Ovary (tissue), 3 donors: ENCODE measurements at regions not wholly inside any gene's neighbourhood (a gene's known extent, or its start where the extent isn't known, plus 50 kb on each side); places are given as distances from the start of the nearest gene placed in this dataset.

Experiments used
- CTCF ChIP-seq, 3 donors: fragments of 450-650 bp in 2 of 3; fragments of 200-600 bp in 1 of 3; IDR thresholded peaks; one replicate each; pipeline versions ENCODE4 v1.5.1 to v1.8.0; 2016 to 2022; ENCODE audit warnings: antibody characterized with exemption in 3 of 3, mild to moderate bottlenecking in 1 of 3
- EP300 ChIP-seq: sonication (generic); formaldehyde crosslinking; IDR thresholded peaks from one replicate; pipeline ENCODE4 v1.6.1; 2017; ENCODE audit warnings: antibody characterized with exemption
- POLR2A ChIP-seq: fragments of 450-650 bp; IDR thresholded peaks from one replicate; pipeline ENCODE4 v1.6.1; 2017; ENCODE audit warnings: antibody characterized with exemption, mild to moderate bottlenecking, moderate library complexity
- donor health status: DM: no; HTN: no; CAD: no.

- no peak for TF ChIP-seq CTCF (IDR thresholded peaks at IDR 0.05)
- TF ChIP-seq EP300, result no peak
- TF ChIP-seq POLR2A, result no peak
Observed at GRCh38 chr19:31575846-31576335, 226.7 kb upstream of the TSHZ3 start.
